CD4-positive, alpha-beta T cell (primary cell): ENCODE measurements at regions not wholly inside any gene's neighbourhood (a gene's known extent, or its start where the extent isn't known, plus 50 kb on each side); places are given as distances from the start of the nearest gene placed in this dataset.

Source experiments
- ATAC-seq: fragments of 200-7000 bp; cut with Tn5 transposase; one replicate; pipeline ENCODE4 v1.10.0; 2022; ENCODE audit warnings: mild to moderate bottlenecking; ENCODE audit not compliant: poor library complexity
- CTCF ChIA-PET: fragments of 350-600 bp; sonication (Branson Sonifier 250); formaldehyde crosslinking; loops from one replicate; lab custom pipeline; 2021; ENCODE audit warnings: antibody characterized with exemption, inconsistent platforms; lab: Charles Lee
- POLR2A ChIA-PET: fragments of 350-600 bp; sonication (Branson Sonifier 250); formaldehyde crosslinking; loops from one replicate; lab custom pipeline; 2021; ENCODE audit warnings: antibody characterized with exemption, inconsistent platforms; lab: Charles Lee
- DNase-seq, 14 experiments: peaks; one replicate each; pipeline ENCODE4 v3.0.0-alpha.2; 2013 to 2020; ENCODE audit warnings: mixed read lengths in 2 of 14
- H3K27ac ChIP-seq, 2 donors: one replicate each; pipeline versions ENCODE4 v1.5.1 to v1.7.0; 2013; ENCODE audit warnings: low read length in 2 of 2, low read depth in 1 of 2, mild to moderate bottlenecking in 1 of 2
- H3K27me3 ChIP-seq, 2 experiments: 1 replicate in 1 of 2; 2 replicates in 1 of 2; pipeline versions ENCODE4 v1.6.1 to v1.7.0; 2013; ENCODE audit warnings: low read length in 2 of 2, control low read depth in 1 of 2, mild to moderate bottlenecking in 1 of 2, moderate library complexity in 1 of 2; ENCODE audit not compliant: insufficient read depth in 2 of 2, control insufficient read depth in 1 of 2
- H3K36me3 ChIP-seq: one replicate; pipeline ENCODE4 v1.6.1; 2013; ENCODE audit warnings: low read length, control low read depth; ENCODE audit not compliant: insufficient read depth
- H3K4me1 ChIP-seq: one replicate; pipeline ENCODE4 v1.6.1; 2013; ENCODE audit warnings: low read length, control low read depth; ENCODE audit not compliant: insufficient read depth
- H3K4me3 ChIP-seq: one replicate; pipeline ENCODE4 v1.5.1; 2013; ENCODE audit warnings: mild to moderate bottlenecking, low read length, moderate library complexity
- H3K9me3 ChIP-seq, 2 experiments: 1 replicate in 1 of 2; 2 replicates in 1 of 2; pipeline versions ENCODE4 v1.6.1 to v1.7.0; 2013; ENCODE audit warnings: low read length in 2 of 2, mild to moderate bottlenecking in 2 of 2, control low read depth in 1 of 2, moderate library complexity in 1 of 2; ENCODE audit not compliant: control insufficient read depth in 1 of 2, insufficient read depth in 1 of 2
- H3K27ac Mint-ChIP-seq: one replicate; pipeline ENCODE4 v1.8.0; 2020; ENCODE audit warnings: mixed read lengths
- H3K27me3 Mint-ChIP-seq: one replicate; pipeline ENCODE4 v1.8.0; 2021; ENCODE audit warnings: mixed read lengths
- H3K36me3 Mint-ChIP-seq: one replicate; pipeline ENCODE4 v1.8.0; 2021; ENCODE audit warnings: low read depth, mixed read lengths
- H3K4me1 Mint-ChIP-seq: one replicate; pipeline ENCODE4 v1.8.0; 2021; ENCODE audit warnings: low read depth, mixed read lengths
- H3K4me3 Mint-ChIP-seq: one replicate; pipeline ENCODE4 v1.8.0; 2020; ENCODE audit warnings: mild to moderate bottlenecking, mixed read lengths
- H3K9me3 Mint-ChIP-seq: one replicate; pipeline ENCODE4 v1.8.0; 2020; ENCODE audit warnings: mixed read lengths
- CTCF ChIP-seq: fragments of 200-600 bp; IDR thresholded peaks from one replicate; pipeline ENCODE4 v1.8.0; 2022; ENCODE audit warnings: antibody characterized with exemption, mild to moderate bottlenecking
- intact Hi-C, 2 experiments: fragments of 100-400 bp; cut with DNase I in 1 of 2; cut with micrococcal nuclease in 1 of 2; formaldehyde crosslinking; loops; one replicate each; pipeline versions ENCODE4 v1.15.1 to v1.9.0; 2023 to 2025; cut with DNase I, micrococcal nuclease

- Histone ChIP-seq H3K27me3 (peaks cover 26 to 29% of the 10 kb centered on the region in 2 experiments), H3K9me3 (peaks cover 0 to 5% of the 10 kb centered on the region in 2 experiments), H3K36me3 (no peaks in the 10 kb centered on the region), H3K4me3 (no peak overlapping the region), H3K27ac (no peak overlapping the region), H3K4me1 (peaks cover 13% of the 10 kb centered on the region)
- Mint-ChIP-seq H3K36me3 (no peaks in the 10 kb centered on the region), H3K27ac (no peak overlapping the region), H3K27me3 (peaks cover 68% of the 10 kb centered on the region), H3K4me1 (peaks cover 9% of the 10 kb centered on the region), H3K9me3 (no peaks in the 10 kb centered on the region), H3K4me3 (no peak overlapping the region)
- no peak for TF ChIP-seq CTCF
- DNase-seq (no peak), ATAC-seq (no peak)
- intact Hi-C loops: no loop called here
- POLR2A ChIA-PET: no interaction called here
- CTCF ChIA-PET: no interaction called here
Observed at GRCh38 chr14:61190341-61190740, 90.8 kb downstream of the TMEM30B start.

- no peaks in the 10 kb centered on the region for H3K36me3 Mint-ChIP-seq
- TF ChIP-seq CTCF: no peak
- Histone ChIP-seq H3K4me3 (peak overlapping the region; percentile 16), H3K4me1 (peaks cover 13% of the 10 kb centered on the region), H3K9me3 (peaks cover 0 to 5% of the 10 kb centered on the region in 2 experiments), H3K27me3 (peaks cover 27 to 29% of the 10 kb centered on the region in 2 experiments), H3K27ac (no peak overlapping the region), H3K36me3 (no peaks in the 10 kb centered on the region)
- ChIA-PET POLR2A (interaction anchor here (0.9 kb wide), 1 partner anchor 164 kb away, joined by 4 read pairs; no protein-coding TSS in a partner anchor), CTCF (no interaction called here)
- H3K9me3 Mint-ChIP-seq: no peaks in the 10 kb centered on the region
- H3K4me1 Mint-ChIP-seq: peaks cover 9% of the 10 kb centered on the region
- intact Hi-C loops: no loop called here
- H3K4me3 Mint-ChIP-seq: peak overlapping the region; percentile 21
- peak; percentile 43 for ATAC-seq
- H3K27me3 Mint-ChIP-seq: peaks cover 71% of the 10 kb centered on the region
- peak in 4 of 14 experiments; percentile 6 to 43 (median 24) for DNase-seq
- H3K27ac Mint-ChIP-seq: no peak overlapping the region
Observed at GRCh38 chr14:61188978-61189808, 91.9 kb downstream of the TMEM30B start.

GRCh38 chr14:61188196-61188595, 92.9 kb downstream of the TMEM30B start:
- peaks cover 27 to 29% of the 10 kb centered on the region in 2 experiments for H3K27me3 ChIP-seq
- intact Hi-C loops: no loop called here
- no peak overlapping the region for H3K27ac Mint-ChIP-seq

More at GRCh38 chr14:61188196-61188595, 92.9 kb downstream of the TMEM30B start:
- peak in 1 of 14 experiments; percentile 3 for DNase-seq
- ATAC-seq: no peak
- TF ChIP-seq CTCF: no peak
- POLR2A ChIA-PET: no interaction called here
- CTCF ChIA-PET: no interaction called here
- peaks cover 13% of the 10 kb centered on the region for H3K4me1 ChIP-seq
- no peak overlapping the region for H3K27ac ChIP-seq
- H3K27me3 Mint-ChIP-seq: peaks cover 72% of the 10 kb centered on the region
- H3K36me3 Mint-ChIP-seq: no peaks in the 10 kb centered on the region
- H3K36me3 ChIP-seq: no peaks in the 10 kb centered on the region
- H3K4me3 ChIP-seq: no peak overlapping the region
- H3K9me3 ChIP-seq: peaks cover 0 to 5% of the 10 kb centered on the region in 2 experiments
- H3K4me1 Mint-ChIP-seq: peaks cover 15% of the 10 kb centered on the region
- no peaks in the 10 kb centered on the region for H3K9me3 Mint-ChIP-seq
- no peak overlapping the region for H3K4me3 Mint-ChIP-seq
